WTC11 (cell line): ENCODE measurements at regions not wholly inside any gene's neighbourhood (a gene's known extent, or its start where the extent isn't known, plus 50 kb on each side); places are given as distances from the start of the nearest gene placed in this dataset.

Experiments used
- ATAC-seq: fragments of 200-7000 bp; cut with Tn5 transposase; 2 replicates; pipeline ENCODE4 v1.10.0; 2021; ENCODE audit warnings: mild to moderate bottlenecking, moderate library complexity
- CTCF ChIA-PET: fragments of 300-600 bp; sonication (Branson Sonifier 250); formaldehyde crosslinking; loops from one replicate; lab custom pipeline; 2021; ENCODE audit warnings: antibody characterized with exemption; lab: Charles Lee
- POLR2A ChIA-PET: fragments of 350-600 bp; sonication (Branson Sonifier 250); formaldehyde crosslinking; loops from one replicate; lab custom pipeline; 2021; ENCODE audit warnings: antibody characterized with exemption; lab: Charles Lee
- DNase-seq: peaks from one replicate; pipeline ENCODE4 v3.0.0; 2021; ENCODE audit warnings: low spot score
- H3K27ac Mint-ChIP-seq: 2 replicates; pipeline ENCODE4 v1.8.0; 2021; ENCODE audit warnings: mixed read lengths
- H3K27me3 Mint-ChIP-seq: 2 replicates; pipeline ENCODE4 v1.8.0; 2021; ENCODE audit warnings: low read depth, mild to moderate bottlenecking, moderate library complexity, mixed read lengths
- H3K36me3 Mint-ChIP-seq: 2 replicates; pipeline ENCODE4 v1.8.0; 2021; ENCODE audit warnings: mixed read lengths
- H3K4me1 Mint-ChIP-seq: 2 replicates; pipeline ENCODE4 v1.8.0; 2022; ENCODE audit warnings: mixed read lengths
- H3K4me3 Mint-ChIP-seq: 2 replicates; pipeline ENCODE4 v1.8.0; 2021; ENCODE audit warnings: mild to moderate bottlenecking, moderate library complexity, mixed read lengths
- H3K9me3 Mint-ChIP-seq: 2 replicates; pipeline ENCODE4 v1.8.0; 2021; ENCODE audit warnings: mixed read lengths
- E2F4 ChIP-seq: sonication (generic); formaldehyde crosslinking; IDR thresholded peaks from 2 replicates; pipeline ENCODE4 v1.8.1; 2022; ENCODE audit warnings: low read depth, mild to moderate bottlenecking, moderate library complexity, missing genetic modification reagents, borderline replicate concordance
- EMX1 ChIP-seq: fragments of 250-450 bp; sonication (Bioruptor Pico); IDR thresholded peaks from 2 replicates; pipeline ENCODE4 v1.8.0; 2021; ENCODE audit warnings: mild to moderate bottlenecking
- ETV6 ChIP-seq: sonication (generic); formaldehyde crosslinking; IDR thresholded peaks from 2 replicates; pipeline ENCODE4 v1.8.1; 2022; ENCODE audit warnings: mild to moderate bottlenecking, missing genetic modification reagents
- FOXK1 ChIP-seq: sonication (generic); formaldehyde crosslinking; IDR thresholded peaks from 2 replicates; pipeline ENCODE4 v1.8.0; 2022; ENCODE audit warnings: mild to moderate bottlenecking, moderate library complexity, missing genetic modification reagents
- FOXP4 ChIP-seq: sonication (generic); formaldehyde crosslinking; IDR thresholded peaks from 2 replicates; pipeline ENCODE4 v1.8.0; 2022; ENCODE audit warnings: mild to moderate bottlenecking, missing genetic modification reagents
- KAT7 ChIP-seq: sonication (generic); formaldehyde crosslinking; IDR thresholded peaks from 2 replicates; pipeline ENCODE4 v1.8.1; 2023; ENCODE audit warnings: missing genetic modification reagents, mild to moderate bottlenecking, borderline replicate concordance
- MAX ChIP-seq: sonication (generic); formaldehyde crosslinking; IDR thresholded peaks from 2 replicates; pipeline ENCODE4 v1.8.0; 2022; ENCODE audit warnings: mild to moderate bottlenecking, missing genetic modification reagents
- NFE2L1 ChIP-seq: sonication (generic); formaldehyde crosslinking; IDR thresholded peaks from 2 replicates; pipeline ENCODE4 v1.8.1; 2023; ENCODE audit warnings: missing genetic modification reagents
- NFYB ChIP-seq: sonication (generic); formaldehyde crosslinking; conservative IDR thresholded peaks from 2 replicates; pipeline ENCODE4 v1.8.0; 2022; ENCODE audit warnings: low read depth, missing genetic modification reagents
- NR2C2 ChIP-seq: sonication (generic); formaldehyde crosslinking; IDR thresholded peaks from 2 replicates; pipeline ENCODE4 v1.8.0; 2022; ENCODE audit warnings: mild to moderate bottlenecking, missing genetic modification reagents
- PRDM15 ChIP-seq: sonication (generic); formaldehyde crosslinking; IDR thresholded peaks from 2 replicates; pipeline ENCODE4 v1.8.0; 2022; ENCODE audit warnings: missing genetic modification reagents
- RELA ChIP-seq: sonication (generic); formaldehyde crosslinking; IDR thresholded peaks from 2 replicates; pipeline ENCODE4 v1.8.1; 2022; ENCODE audit warnings: missing genetic modification reagents, mild to moderate bottlenecking, borderline replicate concordance
- SMAD4 ChIP-seq: sonication (generic); formaldehyde crosslinking; IDR thresholded peaks from 2 replicates; pipeline ENCODE4 v1.8.0; 2022; ENCODE audit warnings: mild to moderate bottlenecking, missing genetic modification reagents
- TCF7 ChIP-seq: sonication (generic); formaldehyde crosslinking; IDR thresholded peaks from 2 replicates; pipeline ENCODE4 v1.8.0; 2022; ENCODE audit warnings: mild to moderate bottlenecking, low read depth, missing genetic modification reagents, moderate library complexity
- TP53 ChIP-seq: sonication (generic); formaldehyde crosslinking; IDR thresholded peaks from 2 replicates; pipeline ENCODE4 v1.8.1; 2023; ENCODE audit warnings: mild to moderate bottlenecking, missing genetic modification reagents
- ZNF317 ChIP-seq: sonication (generic); formaldehyde crosslinking; IDR thresholded peaks from 2 replicates; pipeline ENCODE4 v1.8.1; 2023; ENCODE audit warnings: low read depth, mild to moderate bottlenecking, moderate library complexity, missing genetic modification reagents, borderline replicate concordance
- ZNF416 ChIP-seq: fragments of 250-450 bp; sonication (Bioruptor Pico); IDR thresholded peaks from 2 replicates; pipeline ENCODE4 v1.9.0; 2021; ENCODE audit warnings: mild to moderate bottlenecking, inconsistent platforms
- TF ChIP-seq, protein P1 (sequence below): fragments of 250-450 bp; sonication (Bioruptor Pico); IDR thresholded peaks from 2 replicates; pipeline ENCODE4 v1.9.0; 2021; ENCODE audit warnings: moderate library complexity, mild to moderate bottlenecking, inconsistent platforms, borderline replicate concordance
- TF ChIP-seq, protein P2 (sequence below): sonication (generic); formaldehyde crosslinking; conservative IDR thresholded peaks from 2 replicates; pipeline ENCODE4 v1.8.1; 2022; ENCODE audit warnings: mild to moderate bottlenecking, missing genetic modification reagents

DNA sequence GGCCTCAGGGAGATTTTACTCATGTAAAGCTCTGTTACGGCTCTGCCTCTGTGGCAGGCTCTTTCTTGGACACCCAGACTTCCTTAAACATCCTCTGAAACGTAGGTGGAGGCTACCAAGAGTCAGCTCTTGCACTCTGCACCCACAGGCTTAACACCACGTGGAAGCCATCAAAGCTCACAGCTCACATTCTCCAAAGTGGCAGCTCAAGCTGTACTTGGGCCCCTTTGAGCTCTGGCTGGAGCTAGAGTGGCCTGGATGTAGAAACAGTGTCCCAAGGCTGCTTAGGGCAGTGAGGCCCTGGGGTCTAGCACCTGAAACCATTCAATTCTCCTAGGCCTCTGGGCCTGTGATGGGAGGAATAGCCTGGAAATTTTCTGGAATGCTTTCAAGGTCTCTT is 155.3 kb upstream of the CDKN3 start (continued):
- no peak for TF ChIP-seq PRDM15
- TF ChIP-seq MAX: no peak
- TF ChIP-seq, all 79 proteins: peak for 0

DNA sequence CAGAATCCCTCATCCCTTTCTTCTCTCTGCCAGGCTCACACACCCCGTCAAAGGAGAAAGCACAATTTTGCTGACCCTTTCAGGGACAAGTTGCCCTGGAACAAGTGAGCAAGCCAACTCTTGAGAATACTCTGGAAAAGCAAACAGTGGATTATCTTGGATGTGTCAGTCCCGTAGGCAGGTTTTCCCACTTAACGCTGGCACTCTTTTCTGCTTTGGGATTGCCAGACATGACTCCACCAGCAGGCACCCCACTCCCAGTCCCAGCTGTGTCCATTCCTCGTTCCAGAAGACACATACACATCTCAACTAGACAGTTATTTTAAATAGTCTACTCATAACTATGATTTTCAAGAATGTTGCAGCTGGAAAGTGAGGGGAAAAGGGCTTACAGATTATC is 145.5 kb upstream of the CDKN3 start:
- no peak for TF ChIP-seq TP53 (CRISPR knock-in tag)
- TF ChIP-seq RELA: no peak
- no peak for TF ChIP-seq E2F4 (CRISPR knock-in tag)
- no peak for TF ChIP-seq ETV6
- no peak for TF ChIP-seq SMAD4 (CRISPR knock-in tag)
- TF ChIP-seq, all 79 proteins: peak for 0
- no peak for ATAC-seq
- peaks cover 4% of the 10 kb centered on the region; the same call in 1 of the 2 replicates for H3K9me3 Mint-ChIP-seq
- H3K36me3 Mint-ChIP-seq: no peaks in the 10 kb centered on the region
- DNase-seq: no peak
- ChIA-PET CTCF (interaction anchor here (1.0 to 1.4 kb wide), 4 partner anchors 32 to 96 kb away, joined by 3 read pairs; no protein-coding TSS in a partner anchor), POLR2A (no interaction called here)
- H3K27me3 Mint-ChIP-seq: peaks cover 4% of the 10 kb centered on the region; the same call in 1 of the 2 replicates
- peaks cover 9% of the 10 kb centered on the region for H3K4me1 Mint-ChIP-seq
- H3K4me3 Mint-ChIP-seq: no peak overlapping the region
- H3K27ac Mint-ChIP-seq: no peak overlapping the region

- H3K36me3 Mint-ChIP-seq: no peaks in the 10 kb centered on the region
- TF ChIP-seq FOXK1 (CRISPR knock-in tag): no peak
- TF ChIP-seq, protein P1, sequence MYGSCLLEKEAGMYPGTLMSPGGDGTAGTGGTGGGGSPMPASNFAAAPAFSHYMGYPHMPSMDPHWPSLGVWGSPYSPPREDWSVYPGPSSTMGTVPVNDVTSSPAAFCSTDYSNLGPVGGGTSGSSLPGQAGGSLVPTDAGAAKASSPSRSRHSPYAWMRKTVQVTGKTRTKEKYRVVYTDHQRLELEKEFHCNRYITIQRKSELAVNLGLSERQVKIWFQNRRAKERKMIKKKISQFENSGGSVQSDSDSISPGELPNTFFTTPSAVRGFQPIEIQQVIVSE: no peak
- TF ChIP-seq NFE2L1 (CRISPR knock-in tag): no peak
- H3K9me3 Mint-ChIP-seq: peaks cover 4% of the 10 kb centered on the region; the same call in 1 of the 2 replicates
- ChIA-PET CTCF (interaction anchor here (1.0 to 1.3 kb wide), 2 partner anchors 77 to 96 kb away, joined by 3 read pairs; no protein-coding TSS in a partner anchor), POLR2A (no interaction called here)
- no peak overlapping the region for H3K4me3 Mint-ChIP-seq
- H3K27me3 Mint-ChIP-seq: peaks cover 4% of the 10 kb centered on the region; the same call in 1 of the 2 replicates
- H3K4me1 Mint-ChIP-seq: peaks cover 12% of the 10 kb centered on the region
- DNase-seq (no peak), ATAC-seq (no peak)
- H3K27ac Mint-ChIP-seq: no peak overlapping the region
These were observed 144.6 kb upstream of the CDKN3 start for GRCh38 chr14:54252072-54252730.

DNA sequence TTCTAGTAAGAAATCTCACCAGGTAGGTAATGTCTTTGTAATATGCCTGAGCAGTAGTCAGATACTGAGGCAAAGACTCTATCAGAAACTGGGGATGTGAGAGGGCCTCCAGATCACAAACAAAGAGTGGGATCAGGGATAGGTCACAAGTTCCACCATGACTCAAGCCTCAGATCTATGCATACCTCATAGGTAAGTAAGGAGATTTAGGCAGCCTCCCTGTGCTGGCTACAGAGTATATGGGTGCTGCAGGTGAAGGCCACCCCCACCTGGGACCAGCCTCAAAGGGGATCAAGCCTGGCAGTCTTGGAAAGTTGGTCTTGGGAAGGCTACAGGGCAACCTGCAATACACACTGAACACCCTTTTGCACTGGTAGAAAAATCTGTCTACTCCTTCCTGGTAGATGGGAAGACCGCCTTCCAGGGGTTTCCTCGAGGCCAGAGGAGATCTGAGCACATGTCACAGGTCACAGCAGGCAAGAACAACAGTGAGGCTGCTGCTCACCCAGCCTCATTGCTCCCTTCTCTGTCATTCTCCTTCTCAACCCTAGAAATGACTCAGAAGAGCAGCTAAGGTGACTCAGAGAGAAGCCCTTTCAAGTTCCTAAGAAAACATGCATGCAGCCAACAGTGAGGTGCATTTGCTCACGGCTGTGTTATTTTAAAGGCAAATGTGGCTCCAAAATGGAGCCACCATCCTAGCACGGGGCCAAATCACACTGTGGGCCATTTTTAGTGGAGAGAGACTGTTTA is 143.4 kb upstream of the CDKN3 start:
- ChIA-PET POLR2A (no interaction called here), CTCF (no interaction called here)
- Mint-ChIP-seq H3K9me3 (0 out of 2 replicates have a peak, but pooled peaks cover under 1% of the 10 kb centered on the region), H3K36me3 (no peaks in the 10 kb centered on the region), H3K27ac (no peak overlapping the region), H3K4me1 (peaks cover 17% of the 10 kb centered on the region), H3K4me3 (no peak overlapping the region), H3K27me3 (peaks cover under 1% of the 10 kb centered on the region; the same call in 1 of the 2 replicates)
- no peak for TF ChIP-seq NR2C2 (CRISPR knock-in tag)
- no peak for TF ChIP-seq KAT7
- no peak for TF ChIP-seq EMX1
- no peak for TF ChIP-seq FOXP4 (CRISPR knock-in tag)
- TF ChIP-seq, protein P2, sequence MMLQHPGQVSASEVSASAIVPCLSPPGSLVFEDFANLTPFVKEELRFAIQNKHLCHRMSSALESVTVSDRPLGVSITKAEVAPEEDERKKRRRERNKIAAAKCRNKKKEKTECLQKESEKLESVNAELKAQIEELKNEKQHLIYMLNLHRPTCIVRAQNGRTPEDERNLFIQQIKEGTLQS (CRISPR knock-in tag): no peak
- TF ChIP-seq ZNF416: no peak
- no peak for TF ChIP-seq NFYB
- TF ChIP-seq ZNF317 (CRISPR knock-in tag): no peak
- TF ChIP-seq TCF7 (CRISPR knock-in tag): no peak
- no peak for DNase-seq
- no peak for ATAC-seq
